Left lung (tissue), 4 donors: ENCODE measurements at regions not wholly inside any gene's neighbourhood (a gene's known extent, or its start where the extent isn't known, plus 50 kb on each side); places are given as distances from the start of the nearest gene placed in this dataset.

Source experiments
- ATAC-seq: fragments of 200-7000 bp; cut with Tn5 transposase; one replicate; pipeline ENCODE4 v1.9.1; 2020; ENCODE audit warnings: moderate library complexity
- DNase-seq, 4 donors: peaks; one replicate each; pipeline ENCODE4 v3.0.0-alpha.2; 2013 to 2020
- H3K27ac ChIP-seq, 2 donors: fragments of 200-600 bp; sonication (generic) in 1 of 2; one replicate each; pipeline versions ENCODE4 v1.5.0 to v1.8.0; 2020 to 2021
- H3K27me3 ChIP-seq, 2 donors: fragments of 200-600 bp; sonication (generic) in 1 of 2; one replicate each; pipeline versions ENCODE4 v1.5.0 to v1.8.0; 2020 to 2021
- H3K36me3 ChIP-seq, 2 donors: fragments of 200-600 bp; sonication (generic) in 1 of 2; one replicate each; pipeline versions ENCODE4 v1.5.0 to v1.8.0; 2020 to 2021
- H3K4me1 ChIP-seq, 2 donors: fragments of 200-600 bp; one replicate each; pipeline ENCODE4 v1.8.0; 2021
- H3K4me3 ChIP-seq, 2 donors: fragments of 200-600 bp; sonication (generic) in 1 of 2; one replicate each; pipeline versions ENCODE4 v1.5.0 to v1.8.0; 2020 to 2021; ENCODE audit warnings: mild to moderate bottlenecking in 1 of 2
- H3K9me3 ChIP-seq, 2 donors: fragments of 200-600 bp; sonication (generic) in 1 of 2; one replicate each; pipeline versions ENCODE4 v1.5.0 to v1.8.0; 2020 to 2021
- intact Hi-C, 2 donors: fragments of 100-400 bp; cut with DNase I; formaldehyde crosslinking; loops; one replicate each; pipeline versions ENCODE4 v1.11.2 to v1.14.2; 2022
- TF ChIP-seq, protein P1 (sequence below), 2 donors: fragments of 200-600 bp; sonication (generic) in 1 of 2; IDR thresholded peaks; one replicate each; pipeline versions ENCODE4 v1.5.0 to v1.8.0; 2021; ENCODE audit warnings: antibody characterized with exemption in 2 of 2
- donor health status: DM: no; HTN: yes; CAD: no.
- donor health status: DM: no; HTN: no; CAD: no.

DNA sequence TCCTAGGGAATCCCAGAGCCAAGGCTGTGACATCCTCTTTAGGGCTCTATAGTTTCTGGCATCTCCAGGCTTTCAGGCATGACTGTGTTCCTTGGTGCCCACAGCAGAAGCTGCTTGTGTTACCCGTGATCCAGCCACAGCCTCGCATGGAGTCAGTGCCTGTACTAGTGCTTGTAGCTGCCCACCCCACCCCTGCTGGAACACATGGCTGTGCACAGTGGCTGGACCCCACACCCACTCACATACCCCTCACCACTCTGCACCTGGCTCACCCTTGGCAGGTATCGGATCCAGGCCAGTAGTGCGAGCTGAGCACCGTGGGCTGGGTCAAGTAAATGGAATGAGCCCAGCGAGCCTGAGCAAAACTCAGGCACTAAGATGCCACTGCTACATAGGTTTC lies 934.7 kb upstream of the PRMT6 start:
- H3K36me3 ChIP-seq: no peaks in the 10 kb centered on the region
- peaks cover 0 to 43% of the 10 kb centered on the region in 2 donors for H3K9me3 ChIP-seq
- H3K4me1 ChIP-seq: no peaks in the 10 kb centered on the region
- H3K27ac ChIP-seq: no peak overlapping the region
- DNase-seq (no peak), ATAC-seq (no peak)
- no peak overlapping the region for H3K4me3 ChIP-seq
- TF ChIP-seq, protein P1, sequence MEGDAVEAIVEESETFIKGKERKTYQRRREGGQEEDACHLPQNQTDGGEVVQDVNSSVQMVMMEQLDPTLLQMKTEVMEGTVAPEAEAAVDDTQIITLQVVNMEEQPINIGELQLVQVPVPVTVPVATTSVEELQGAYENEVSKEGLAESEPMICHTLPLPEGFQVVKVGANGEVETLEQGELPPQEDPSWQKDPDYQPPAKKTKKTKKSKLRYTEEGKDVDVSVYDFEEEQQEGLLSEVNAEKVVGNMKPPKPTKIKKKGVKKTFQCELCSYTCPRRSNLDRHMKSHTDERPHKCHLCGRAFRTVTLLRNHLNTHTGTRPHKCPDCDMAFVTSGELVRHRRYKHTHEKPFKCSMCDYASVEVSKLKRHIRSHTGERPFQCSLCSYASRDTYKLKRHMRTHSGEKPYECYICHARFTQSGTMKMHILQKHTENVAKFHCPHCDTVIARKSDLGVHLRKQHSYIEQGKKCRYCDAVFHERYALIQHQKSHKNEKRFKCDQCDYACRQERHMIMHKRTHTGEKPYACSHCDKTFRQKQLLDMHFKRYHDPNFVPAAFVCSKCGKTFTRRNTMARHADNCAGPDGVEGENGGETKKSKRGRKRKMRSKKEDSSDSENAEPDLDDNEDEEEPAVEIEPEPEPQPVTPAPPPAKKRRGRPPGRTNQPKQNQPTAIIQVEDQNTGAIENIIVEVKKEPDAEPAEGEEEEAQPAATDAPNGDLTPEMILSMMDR (IDR thresholded peaks at IDR 0.05): no peak
- no peaks in the 10 kb centered on the region for H3K27me3 ChIP-seq
- intact Hi-C loops: no loop called here

DNA sequence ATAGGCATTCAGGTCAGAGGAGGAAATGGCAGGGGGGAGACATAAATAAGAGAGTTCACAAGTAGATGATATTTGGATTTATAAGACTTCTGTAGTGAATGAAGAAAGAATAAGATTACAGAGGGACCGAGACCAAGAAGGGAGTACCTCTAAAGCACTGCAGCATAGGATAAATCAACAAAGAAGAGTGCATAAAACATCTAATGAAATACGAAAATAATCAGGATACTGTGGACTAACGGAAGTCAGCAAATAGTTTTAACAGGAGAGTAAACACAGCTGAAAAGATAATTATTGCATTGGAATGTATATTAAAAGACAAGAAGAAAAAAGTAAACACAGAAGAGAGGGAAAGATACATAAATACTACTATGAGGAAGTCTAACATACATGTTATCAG lies 921.9 kb upstream of the PRMT6 start:
- no peaks in the 10 kb centered on the region for H3K4me1 ChIP-seq
- no peak overlapping the region for H3K27ac ChIP-seq
- DNase-seq (no peak), ATAC-seq (no peak)
- TF ChIP-seq, protein P1 (IDR thresholded peaks at IDR 0.05): no peak
- H3K27me3 ChIP-seq: no peaks in the 10 kb centered on the region
- H3K36me3 ChIP-seq: no peaks in the 10 kb centered on the region
- intact Hi-C loops: no loop called here
- H3K9me3 ChIP-seq: no peaks in the 10 kb centered on the region
- H3K4me3 ChIP-seq: no peak overlapping the region

DNA sequence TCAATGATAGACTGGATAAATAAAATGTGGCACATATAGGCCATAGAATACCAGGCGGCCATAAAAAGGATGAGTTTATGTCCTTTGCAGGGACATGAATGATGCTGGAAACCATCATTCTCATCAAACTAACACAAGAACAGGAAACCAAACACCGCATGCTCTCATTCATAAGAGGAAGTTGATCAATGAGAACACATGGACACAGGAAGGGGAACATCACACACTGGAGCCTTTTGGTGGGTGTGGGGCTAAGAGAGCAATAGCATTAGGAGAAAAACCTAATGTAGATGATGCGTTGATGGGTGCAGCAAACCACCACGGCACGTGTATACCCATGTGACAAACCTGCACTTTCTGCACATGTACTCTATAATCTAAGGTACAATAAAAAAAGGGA lies 883.4 kb upstream of the PRMT6 start:
- Histone ChIP-seq H3K36me3 (no peaks in the 10 kb centered on the region), H3K9me3 (peaks cover 0 to 7% of the 10 kb centered on the region in 2 donors), H3K4me1 (no peaks in the 10 kb centered on the region), H3K4me3 (no peak overlapping the region), H3K27ac (no peak overlapping the region), H3K27me3 (no peaks in the 10 kb centered on the region)
- no peak for DNase-seq
- ATAC-seq: no peak
- TF ChIP-seq, protein P1 (IDR thresholded peaks at IDR 0.05): no peak
- intact Hi-C loops: no loop called here

DNA sequence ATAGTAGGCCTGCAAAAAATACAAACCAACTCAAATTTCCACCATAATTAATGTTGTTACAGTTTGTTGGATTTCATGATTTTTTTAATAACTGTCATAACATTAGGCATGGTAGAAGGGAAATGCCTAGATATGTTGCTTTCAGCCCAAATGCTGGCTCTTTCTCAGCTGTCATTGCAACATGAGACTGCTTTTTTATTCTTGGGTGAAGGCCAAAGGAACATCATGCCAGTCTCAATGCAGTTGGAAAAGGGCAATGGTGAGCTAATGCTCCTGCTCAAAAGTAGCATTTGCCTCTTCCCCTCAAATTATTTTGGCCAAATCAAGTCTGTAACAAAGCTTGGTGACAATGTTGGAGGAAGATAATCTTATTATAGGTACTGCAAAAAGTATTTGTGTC lies 877.7 kb upstream of the PRMT6 start:
- Histone ChIP-seq H3K4me1 (no peaks in the 10 kb centered on the region), H3K4me3 (no peak overlapping the region), H3K27ac (no peak overlapping the region), H3K9me3 (no peaks in the 10 kb centered on the region), H3K27me3 (no peaks in the 10 kb centered on the region), H3K36me3 (no peaks in the 10 kb centered on the region)
- intact Hi-C loops: no loop called here
- ATAC-seq (no peak), DNase-seq (no peak)
- TF ChIP-seq, protein P1 (IDR thresholded peaks at IDR 0.05): no peak

DNA sequence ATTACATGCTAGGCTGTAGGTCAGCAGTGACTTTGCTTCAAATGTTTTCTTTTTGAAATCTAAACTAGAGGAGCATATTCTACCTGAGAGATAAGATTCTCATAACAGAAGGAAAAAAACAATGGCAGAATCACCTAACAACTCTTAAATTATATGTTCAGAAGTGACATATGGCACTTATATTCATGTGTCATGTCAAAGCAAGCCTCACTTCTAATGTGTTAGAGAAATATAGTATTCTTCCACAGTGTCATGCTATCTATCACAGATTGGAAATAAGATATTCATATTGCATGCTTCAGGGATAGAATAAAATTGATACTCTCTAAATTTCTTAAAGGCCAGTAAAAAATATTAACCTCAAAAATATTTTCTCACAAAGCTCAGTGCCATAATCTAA lies 874.6 kb upstream of the PRMT6 start:
- ATAC-seq (no peak), DNase-seq (no peak)
- Histone ChIP-seq H3K4me1 (no peaks in the 10 kb centered on the region), H3K27me3 (no peaks in the 10 kb centered on the region), H3K9me3 (peaks cover 0 to 4% of the 10 kb centered on the region in 2 donors), H3K36me3 (no peaks in the 10 kb centered on the region), H3K4me3 (no peak overlapping the region), H3K27ac (no peak overlapping the region)
- intact Hi-C loops: no loop called here
- TF ChIP-seq, protein P1 (IDR thresholded peaks at IDR 0.05): no peak
